Subcutaneous abdominal adipose tissue (tissue), 5 donors: ENCODE measurements at regions not wholly inside any gene's neighbourhood (a gene's known extent, or its start where the extent isn't known, plus 50 kb on each side); places are given as distances from the start of the nearest gene placed in this dataset.

Experiments used
- H3K27ac ChIP-seq: one replicate; pipeline ENCODE4 v1.7.0; 2013; ENCODE audit warnings: low read depth, mild to moderate bottlenecking, inconsistent platforms, low read length, moderate library complexity
- H3K27me3 ChIP-seq, 5 donors: one replicate each; pipeline ENCODE4 v1.7.0; 2013; ENCODE audit warnings: low read length in 5 of 5, inconsistent platforms in 1 of 5; ENCODE audit not compliant: control insufficient read depth in 5 of 5, insufficient read depth in 4 of 5
- H3K36me3 ChIP-seq, 5 donors: one replicate each; pipeline ENCODE4 v1.7.0; 2013; ENCODE audit warnings: low read length in 5 of 5; ENCODE audit not compliant: control insufficient read depth in 5 of 5, insufficient read depth in 5 of 5
- H3K4me1 ChIP-seq, 5 donors: one replicate each; pipeline ENCODE4 v1.7.0; 2013; ENCODE audit warnings: low read length in 5 of 5, mild to moderate bottlenecking in 3 of 5, moderate library complexity in 1 of 5; ENCODE audit not compliant: control insufficient read depth in 5 of 5, insufficient read depth in 5 of 5
- H3K4me3 ChIP-seq, 5 donors: one replicate each; pipeline ENCODE4 v1.7.0; 2013; ENCODE audit warnings: low read length in 5 of 5, low read depth in 1 of 5
- H3K9ac ChIP-seq, 5 donors: one replicate each; pipeline ENCODE4 v1.7.0; 2013; ENCODE audit warnings: low read length in 5 of 5, mild to moderate bottlenecking in 4 of 5, moderate library complexity in 3 of 5
- H3K9me3 ChIP-seq, 5 donors: one replicate each; pipeline ENCODE4 v1.7.0; 2013; ENCODE audit warnings: low read length in 5 of 5; ENCODE audit not compliant: control insufficient read depth in 5 of 5
- donor health status: healthy.
- donor health status: healthy.
- donor health status: healthy.
- donor health status: healthy.
- donor health status: healthy.

DNA sequence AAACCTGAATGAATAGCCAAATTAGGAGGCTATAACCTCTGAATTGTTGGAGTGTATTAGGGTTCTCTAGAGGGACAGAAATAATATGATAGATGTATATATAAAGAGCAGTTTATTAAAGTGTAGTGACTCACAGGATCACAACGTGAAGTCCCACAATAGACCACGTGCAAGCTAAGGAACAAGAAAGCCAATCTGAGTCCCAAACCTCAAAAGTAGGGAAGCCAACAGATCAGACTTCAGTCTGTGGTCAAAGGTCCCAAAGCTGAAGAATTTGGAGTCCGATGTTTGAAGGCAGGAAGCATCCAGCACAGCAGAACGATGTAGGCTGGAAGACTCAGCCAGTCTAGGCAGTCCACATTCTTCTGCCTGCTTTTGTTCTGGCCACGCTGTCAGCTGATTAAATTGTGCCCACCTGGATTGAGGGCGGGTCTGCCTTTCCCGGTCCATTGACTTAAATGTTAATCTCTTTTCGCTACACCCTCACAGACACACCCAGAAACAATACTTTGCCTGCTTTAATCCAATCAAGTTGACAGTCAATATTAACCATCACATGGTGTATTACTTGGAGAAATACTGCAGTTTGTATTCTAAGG lies 550.6 kb downstream of the CDH10 start:
- Histone ChIP-seq H3K9me3 (peaks cover 0 to 5% (median 4%) of the 10 kb centered on the region in 5 donors), H3K9ac (no peak overlapping the region), H3K36me3 (peaks cover 0 to 2% (median 0%) of the 10 kb centered on the region in 5 donors), H3K4me1 (no peaks in the 10 kb centered on the region), H3K27ac (no peak overlapping the region), H3K27me3 (no peaks in the 10 kb centered on the region), H3K4me3 (no peak overlapping the region)

GRCh38 chr5:24102010-24102409 lies 542.8 kb downstream of the CDH10 start:
- Histone ChIP-seq H3K4me1 (no peaks in the 10 kb centered on the region), H3K36me3 (no peaks in the 10 kb centered on the region), H3K27me3 (no peaks in the 10 kb centered on the region), H3K9ac (no peak overlapping the region), H3K4me3 (no peak overlapping the region), H3K9me3 (no peaks in the 10 kb centered on the region), H3K27ac (no peak overlapping the region)

DNA sequence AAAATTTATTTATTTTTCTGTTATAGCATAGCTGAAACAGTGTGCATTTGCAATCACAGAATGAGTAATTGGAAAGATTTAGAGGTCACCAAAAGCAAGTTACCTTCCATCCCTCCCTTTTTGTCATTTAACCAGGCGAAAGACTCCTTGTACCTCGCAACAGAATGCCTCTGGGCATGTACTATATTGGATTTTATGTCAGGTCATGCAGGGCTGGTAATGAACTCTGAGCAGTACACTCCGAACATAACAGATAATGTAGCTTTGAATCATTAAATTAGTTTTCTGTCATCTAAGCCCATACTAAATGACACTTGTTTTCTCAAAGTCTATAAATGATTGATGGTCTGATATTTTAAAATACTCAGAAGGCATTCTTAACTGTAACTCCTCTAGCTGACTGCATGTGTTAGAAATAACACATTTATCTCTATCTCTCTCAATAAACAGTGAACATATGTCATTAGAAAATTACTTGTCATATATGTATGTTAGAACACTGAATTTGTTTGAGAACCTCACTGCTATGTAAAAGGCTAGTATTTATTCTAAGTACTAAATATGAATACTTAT lies 541.2 kb downstream of the CDH10 start:
- no peaks in the 10 kb centered on the region for H3K36me3 ChIP-seq
- H3K9ac ChIP-seq, result no peak overlapping the region
- no peak overlapping the region for H3K4me3 ChIP-seq
- no peaks in the 10 kb centered on the region for H3K4me1 ChIP-seq
- H3K9me3 ChIP-seq, result no peaks in the 10 kb centered on the region
- H3K27me3 ChIP-seq, result no peaks in the 10 kb centered on the region
- H3K27ac ChIP-seq, result no peak overlapping the region

GRCh38 chr5:24110004-24110615 lies 534.7 kb downstream of the CDH10 start:
- Histone ChIP-seq H3K4me3 (no peak overlapping the region), H3K9ac (no peak overlapping the region), H3K36me3 (no peaks in the 10 kb centered on the region), H3K9me3 (no peaks in the 10 kb centered on the region), H3K27me3 (no peaks in the 10 kb centered on the region), H3K27ac (no peak overlapping the region), H3K4me1 (no peaks in the 10 kb centered on the region)

DNA sequence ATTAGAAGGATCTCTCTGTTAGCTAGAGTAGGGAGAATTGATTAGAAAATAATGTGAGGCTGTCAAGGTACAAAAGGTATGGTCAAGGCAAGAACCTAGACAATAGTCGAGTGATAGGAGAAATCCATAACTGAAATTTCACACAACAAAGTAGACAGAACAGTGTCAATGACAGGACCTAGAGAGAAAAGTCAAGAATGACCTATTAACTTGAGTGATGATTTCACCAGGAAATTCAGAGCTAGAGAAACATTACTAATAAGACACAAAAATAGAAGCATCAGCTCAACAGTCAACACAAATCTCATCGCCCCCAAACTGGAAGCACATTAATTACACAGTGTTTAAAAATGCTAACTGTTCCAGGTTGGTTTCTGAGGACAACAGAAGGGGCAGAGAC lies 532.4 kb downstream of the CDH10 start:
- Histone ChIP-seq H3K4me3 (no peak overlapping the region), H3K9me3 (no peaks in the 10 kb centered on the region), H3K4me1 (no peaks in the 10 kb centered on the region), H3K36me3 (no peaks in the 10 kb centered on the region), H3K9ac (no peak overlapping the region), H3K27me3 (no peaks in the 10 kb centered on the region), H3K27ac (no peak overlapping the region)

- Histone ChIP-seq H3K27me3 (no peaks in the 10 kb centered on the region), H3K9me3 (peaks cover 0 to 3% (median 0%) of the 10 kb centered on the region in 5 donors), H3K27ac (no peak overlapping the region), H3K36me3 (no peaks in the 10 kb centered on the region), H3K4me3 (no peak overlapping the region), H3K4me1 (no peaks in the 10 kb centered on the region), H3K9ac (no peak overlapping the region)
Observed at GRCh38 chr5:24118351-24118750, 526.4 kb downstream of the CDH10 start.

DNA sequence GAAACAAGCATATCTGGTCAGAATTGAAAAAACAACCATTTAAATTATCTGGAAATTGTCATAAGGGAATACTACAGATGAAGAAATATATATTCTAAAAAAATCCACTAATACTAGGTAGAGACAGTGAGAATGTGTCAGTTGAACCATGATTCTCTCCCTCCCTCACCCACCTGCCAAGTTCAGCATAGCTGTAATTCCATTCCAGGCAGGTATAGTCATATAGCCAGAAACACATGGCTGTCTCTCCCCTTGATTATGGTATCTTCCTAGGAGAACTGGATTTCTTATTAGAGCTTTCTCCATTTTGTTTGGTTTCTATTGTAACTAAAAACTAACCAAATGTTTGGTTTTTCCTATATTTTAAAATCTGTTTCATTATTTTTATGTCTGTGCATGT lies 509.2 kb downstream of the CDH10 start:
- Histone ChIP-seq H3K9ac (no peak overlapping the region), H3K4me1 (no peaks in the 10 kb centered on the region), H3K9me3 (no peaks in the 10 kb centered on the region), H3K27me3 (no peaks in the 10 kb centered on the region), H3K27ac (no peak overlapping the region), H3K4me3 (no peak overlapping the region), H3K36me3 (no peaks in the 10 kb centered on the region)

- Histone ChIP-seq H3K4me3 (no peak overlapping the region), H3K27ac (no peak overlapping the region), H3K4me1 (no peaks in the 10 kb centered on the region), H3K27me3 (no peaks in the 10 kb centered on the region), H3K9me3 (no peaks in the 10 kb centered on the region), H3K36me3 (no peaks in the 10 kb centered on the region), H3K9ac (no peak overlapping the region)
Observed at GRCh38 chr5:24141046-24141445, 503.7 kb downstream of the CDH10 start.

DNA sequence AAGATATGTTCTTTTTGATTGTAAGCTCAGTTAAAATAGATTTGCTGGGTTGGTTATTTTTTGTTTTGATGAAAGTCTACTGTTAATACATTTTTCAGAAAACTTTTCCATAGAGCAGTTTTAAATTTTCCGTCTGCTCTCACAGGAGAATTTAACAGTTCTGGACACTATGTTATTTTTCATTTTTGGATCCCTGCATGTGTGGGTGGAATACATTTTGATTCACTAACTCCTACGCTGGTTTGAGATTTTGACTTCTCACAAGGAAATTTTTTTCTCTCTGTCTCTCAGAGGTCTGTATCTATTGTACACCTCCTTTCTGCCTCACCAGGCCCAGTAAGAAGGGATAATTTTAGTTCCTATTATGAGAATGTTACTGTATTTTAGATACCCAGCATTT lies 502.4 kb downstream of the CDH10 start:
- Histone ChIP-seq H3K27ac (no peak overlapping the region), H3K27me3 (no peaks in the 10 kb centered on the region), H3K9me3 (no peaks in the 10 kb centered on the region), H3K4me3 (no peak overlapping the region), H3K4me1 (no peaks in the 10 kb centered on the region), H3K9ac (no peak overlapping the region), H3K36me3 (no peaks in the 10 kb centered on the region)

DNA sequence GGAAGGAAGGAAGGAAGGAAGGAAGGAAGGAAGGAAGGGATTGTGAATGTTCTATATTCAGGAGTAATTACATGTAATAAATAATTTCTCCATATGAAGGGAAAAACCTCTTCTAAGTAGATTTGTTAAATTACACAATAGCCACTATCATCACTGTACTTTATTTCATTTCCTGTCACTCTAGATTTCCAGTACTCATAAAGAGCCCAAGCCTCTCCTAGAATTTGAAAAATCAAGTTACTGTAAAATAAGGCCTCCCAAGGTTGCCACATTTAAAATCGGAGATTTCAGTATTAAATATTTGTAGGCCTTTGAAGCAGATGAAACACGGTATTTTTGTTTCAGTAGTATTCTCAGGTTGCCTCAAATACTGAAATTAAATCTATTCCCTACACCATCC lies 499.0 kb downstream of the CDH10 start:
- Histone ChIP-seq H3K27me3 (no peaks in the 10 kb centered on the region), H3K4me1 (no peaks in the 10 kb centered on the region), H3K4me3 (no peak overlapping the region), H3K9ac (no peak overlapping the region), H3K36me3 (no peaks in the 10 kb centered on the region), H3K27ac (no peak overlapping the region), H3K9me3 (no peaks in the 10 kb centered on the region)
